Panc1 (cell line): ENCODE measurements at regions not wholly inside any gene's neighbourhood (a gene's known extent, or its start where the extent isn't known, plus 50 kb on each side); places are given as distances from the start of the nearest gene placed in this dataset.

Experiments
- ATAC-seq: fragments of 200-7000 bp; cut with Tn5 transposase; 2 replicates; pipeline ENCODE4 v1.9.1; 2020; ENCODE audit warnings: mild to moderate bottlenecking, moderate library complexity
- BruUV-seq: library from RNA; stranded (reverse); fragments of 400-500 nt; replicated peaks from 2 replicates; lab custom pipeline; 2021; lab: Mats Ljungman, UMichigan
- CTCF ChIA-PET: fragments of 300-600 bp; sonication (Branson Sonifier 250); formaldehyde crosslinking; loops from one replicate; lab custom pipeline; 2022; ENCODE audit warnings: antibody characterized with exemption; lab: Charles Lee
- POLR2A ChIA-PET: fragments of 300-600 bp; sonication (Branson Sonifier 250); formaldehyde crosslinking; loops from one replicate; lab custom pipeline; 2022; ENCODE audit warnings: antibody characterized with exemption; lab: Charles Lee
- DNase-seq: peaks from one replicate; pipeline ENCODE4 v3.0.0-alpha.2; 2010; ENCODE audit warnings: low read depth, low spot score
- H3K27ac ChIP-seq: 2 replicates; pipeline ENCODE4 v1.5.1; 2011; ENCODE audit warnings: mild to moderate bottlenecking, low read length, inconsistent platforms
- H3K27me3 ChIP-seq: fragments of 200-500 bp; sonication (Bioruptor generic); 2 replicates; pipeline ENCODE4 v1.6.0; 2014; ENCODE audit warnings: low read length, inconsistent platforms; ENCODE audit not compliant: control insufficient read depth, insufficient read depth
- H3K36me3 ChIP-seq: fragments of 200-500 bp; sonication (Bioruptor generic); 2 replicates; pipeline ENCODE4 v1.5.1; 2014; ENCODE audit warnings: inconsistent platforms, mild to moderate bottlenecking, low read length, moderate library complexity; ENCODE audit not compliant: control insufficient read depth, insufficient read depth
- H3K4me1 ChIP-seq: 2 replicates; pipeline ENCODE4 v1.5.1; 2011; ENCODE audit warnings: inconsistent platforms, mild to moderate bottlenecking, low read length, moderate library complexity; ENCODE audit not compliant: control insufficient read depth, insufficient read depth
- H3K4me3 ChIP-seq, 2 experiments: 2 replicates each; pipeline ENCODE4 v1.5.1; 2011 to 2012; ENCODE audit warnings: low read depth in 2 of 2, low read length in 2 of 2, mild to moderate bottlenecking in 2 of 2, inconsistent platforms in 1 of 2, moderate library complexity in 1 of 2
- H3K9me3 ChIP-seq: fragments of 200-500 bp; sonication (Bioruptor generic); 2 replicates; pipeline ENCODE4 v1.5.1; 2014; ENCODE audit warnings: low read depth, mild to moderate bottlenecking, inconsistent platforms, low read length, moderate library complexity; ENCODE audit not compliant: control insufficient read depth, insufficient read depth
- CTCF ChIP-seq: fragments of 450-650 bp; IDR thresholded peaks from 2 replicates; pipeline ENCODE4 v1.5.1; 2017; ENCODE audit warnings: mild to moderate bottlenecking
- POLR2AphosphoS5 ChIP-seq: IDR thresholded peaks from 2 replicates; pipeline ENCODE4 v1.6.1; 2012; ENCODE audit warnings: mild to moderate bottlenecking, low read depth, low read length, moderate library complexity
- REST ChIP-seq, 2 experiments: IDR thresholded peaks; 2 replicates each; pipeline ENCODE4 v1.6.1; 2011 to 2012; ENCODE audit warnings: low read depth in 2 of 2, control low read depth in 1 of 2, low read length in 1 of 2, mild to moderate bottlenecking in 1 of 2, moderate library complexity in 1 of 2; ENCODE audit not compliant: insufficient read depth in 1 of 2
- SIN3A ChIP-seq: IDR thresholded peaks from 2 replicates; pipeline ENCODE4 v1.6.1; 2012; ENCODE audit warnings: low read depth, mild to moderate bottlenecking, low read length, moderate library complexity, borderline replicate concordance; ENCODE audit not compliant: insufficient read depth
- TCF7L2 ChIP-seq: IDR thresholded peaks from 2 replicates; pipeline ENCODE4 v1.6.1; 2011; ENCODE audit warnings: mild to moderate bottlenecking, low read depth, low read length, inconsistent platforms
- in situ Hi-C: cut with HindIII; loops from 2 replicates; pipeline ENCODE4 v1.10.0; 2016; ENCODE audit warnings: low sequenced_read_pairs, low pct_unique_long_range_greater_than_20kb
- intact Hi-C: fragments of 100-400 bp; cut with micrococcal nuclease; formaldehyde crosslinking; loops from one replicate; pipeline ENCODE4 v1.10.0; 2022; ENCODE audit not compliant: unreplicated experiment

- intact Hi-C loops = no loop called here
- POLR2A ChIA-PET = no interaction called here
- TF ChIP-seq REST (IDR thresholded peaks at IDR 0.05; ENCODE audit: insufficient read depth in 1 of 2, low read depth in 2 of 2, low read length in 1 of 2) = no peak
- no peak for TF ChIP-seq CTCF
- no peak for TF ChIP-seq SIN3A
- no peak for TF ChIP-seq POLR2AphosphoS5
- no peak for TF ChIP-seq TCF7L2
- no peaks in the 10 kb centered on the region for H3K9me3 ChIP-seq
- no peak overlapping the region for H3K4me3 ChIP-seq
- H3K4me1 ChIP-seq = no peaks in the 10 kb centered on the region
- in situ Hi-C loops = no loop called here
- no peaks in the 10 kb centered on the region for H3K27me3 ChIP-seq
- CTCF ChIA-PET = no interaction called here
- H3K27ac ChIP-seq = no peak overlapping the region
- no peaks in the 10 kb centered on the region for H3K36me3 ChIP-seq
- ATAC-seq = no peak
- DNase-seq = no peak
- no TSS peak for BruUV-seq
Observed at GRCh38 chr4:163939597-163939996, 445.1 kb downstream of the TMA16 start.

GRCh38 chr4:163941221-163941905, 446.9 kb downstream of the TMA16 start:
- no peak for TF ChIP-seq CTCF
- no peak for TF ChIP-seq POLR2AphosphoS5
- TF ChIP-seq REST (IDR thresholded peaks at IDR 0.05; ENCODE audit: insufficient read depth in 1 of 2, low read depth in 2 of 2, low read length in 1 of 2) = no peak
- TF ChIP-seq SIN3A = no peak
- TF ChIP-seq TCF7L2 = no peak
- H3K27ac ChIP-seq = no peak overlapping the region
- ATAC-seq (no peak), DNase-seq (no peak)
- H3K27me3 ChIP-seq = no peaks in the 10 kb centered on the region
- no peaks in the 10 kb centered on the region for H3K4me1 ChIP-seq
- no peaks in the 10 kb centered on the region for H3K36me3 ChIP-seq
- no TSS peak for BruUV-seq
- no peak overlapping the region for H3K4me3 ChIP-seq
- H3K9me3 ChIP-seq = no peaks in the 10 kb centered on the region
- intact Hi-C loops = no loop called here
- in situ Hi-C loops = no loop called here
- POLR2A ChIA-PET = no interaction called here
- CTCF ChIA-PET = no interaction called here
